Breast epithelium (tissue), 3 donors: ENCODE measurements at regions not wholly inside any gene's neighbourhood (a gene's known extent, or its start where the extent isn't known, plus 50 kb on each side); places are given as distances from the start of the nearest gene placed in this dataset.

Experiments
- POLR2A ChIP-seq: fragments of 450-650 bp; IDR thresholded peaks from one replicate; pipeline ENCODE4 v1.6.1; 2016; ENCODE audit warnings: antibody characterized with exemption, mild to moderate bottlenecking, moderate library complexity
- TF ChIP-seq, protein P1 (sequence below), 3 donors: fragments of 450-650 bp; IDR thresholded peaks; one replicate each; pipeline ENCODE4 v1.5.1; 2016 to 2017; ENCODE audit warnings: antibody characterized with exemption in 3 of 3, mild to moderate bottlenecking in 3 of 3, moderate library complexity in 3 of 3

DNA sequence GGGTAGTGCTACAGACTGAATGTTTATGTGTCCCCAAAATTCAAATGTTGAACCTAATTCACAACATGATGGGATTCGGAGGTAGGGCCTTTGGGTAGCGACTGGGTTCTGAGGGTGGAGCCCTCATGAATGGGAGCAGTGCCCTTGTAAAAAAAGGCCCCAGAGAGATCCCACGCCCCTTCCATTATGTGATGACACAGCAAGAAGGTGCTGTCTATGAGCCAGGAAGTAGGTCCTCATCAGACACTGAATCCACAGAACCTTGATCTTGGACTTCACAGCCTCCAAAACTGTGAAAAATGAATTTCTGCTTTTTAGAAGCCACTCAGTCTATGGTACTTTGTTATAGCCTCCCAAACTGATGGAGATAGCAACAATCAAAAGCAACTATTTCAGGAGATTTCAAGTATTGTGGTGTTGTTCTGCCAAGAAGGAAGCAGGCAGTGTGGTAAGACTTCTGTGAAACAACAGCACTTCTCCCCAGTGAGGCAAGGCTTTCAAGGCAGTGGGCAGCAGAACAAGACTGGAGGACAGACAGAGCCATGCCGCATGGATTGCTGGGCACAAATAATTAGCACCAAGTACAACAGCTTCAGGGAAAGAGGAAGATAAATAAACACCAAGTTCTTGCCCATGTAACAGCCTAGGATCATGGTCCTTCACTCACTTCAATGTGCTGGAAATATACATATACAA lies 76.1 kb downstream of the OR2K2 start:
- TF ChIP-seq, protein P1, sequence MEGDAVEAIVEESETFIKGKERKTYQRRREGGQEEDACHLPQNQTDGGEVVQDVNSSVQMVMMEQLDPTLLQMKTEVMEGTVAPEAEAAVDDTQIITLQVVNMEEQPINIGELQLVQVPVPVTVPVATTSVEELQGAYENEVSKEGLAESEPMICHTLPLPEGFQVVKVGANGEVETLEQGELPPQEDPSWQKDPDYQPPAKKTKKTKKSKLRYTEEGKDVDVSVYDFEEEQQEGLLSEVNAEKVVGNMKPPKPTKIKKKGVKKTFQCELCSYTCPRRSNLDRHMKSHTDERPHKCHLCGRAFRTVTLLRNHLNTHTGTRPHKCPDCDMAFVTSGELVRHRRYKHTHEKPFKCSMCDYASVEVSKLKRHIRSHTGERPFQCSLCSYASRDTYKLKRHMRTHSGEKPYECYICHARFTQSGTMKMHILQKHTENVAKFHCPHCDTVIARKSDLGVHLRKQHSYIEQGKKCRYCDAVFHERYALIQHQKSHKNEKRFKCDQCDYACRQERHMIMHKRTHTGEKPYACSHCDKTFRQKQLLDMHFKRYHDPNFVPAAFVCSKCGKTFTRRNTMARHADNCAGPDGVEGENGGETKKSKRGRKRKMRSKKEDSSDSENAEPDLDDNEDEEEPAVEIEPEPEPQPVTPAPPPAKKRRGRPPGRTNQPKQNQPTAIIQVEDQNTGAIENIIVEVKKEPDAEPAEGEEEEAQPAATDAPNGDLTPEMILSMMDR (IDR thresholded peaks at IDR 0.05), result no peak
- TF ChIP-seq POLR2A, result no peak
